K562 (cell line): ENCODE measurements at regions not wholly inside any gene's neighbourhood (a gene's known extent, or its start where the extent isn't known, plus 50 kb on each side); places are given as distances from the start of the nearest gene placed in this dataset.

Experiments used
- ATAC-seq: fragments of 200-7000 bp; cut with Tn5 transposase; 3 replicates; pipeline ENCODE4 v1.9.1; 2020; ENCODE audit warnings: moderate library complexity
- BruUV-seq: library from RNA; stranded (reverse); fragments of 400-500 nt; replicated peaks from 2 replicates; lab custom pipeline; 2021; lab: Mats Ljungman, UMichigan
- CTCF ChIA-PET: fragments of 300-600 bp; formaldehyde crosslinking; extraction: SDS; loops from one replicate; lab custom pipeline; 2021; ENCODE audit warnings: low intra/inter-chr PET ratio; lab: Yijun Ruan, JAX
- POLR2A ChIA-PET: fragments of 300-600, 350-650 bp; sonication (Branson Sonifier 250); formaldehyde crosslinking; extraction: SDS; loops from one replicate; lab custom pipeline; 2021; ENCODE audit warnings: antibody characterized with exemption, inconsistent platforms; lab: Yijun Ruan, JAX
- DNase-seq, 4 experiments: peaks; one replicate each; pipeline versions ENCODE4 v3.0.0 to v3.0.0-alpha.2; 2011 to 2018; ENCODE audit warnings: low spot score in 3 of 4, mixed read lengths in 3 of 4; ENCODE audit errors: extremely low read depth in 1 of 4
- FAIRE-seq: peaks from 2 replicates; lab custom pipeline; 2011; peaks lifted over from hg19 to GRCh38; lab: Jason Lieb, UNC
- H2AFZ ChIP-seq: 2 replicates; pipeline ENCODE4 v1.6.0; 2011; ENCODE audit warnings: low read depth, low read length, control low read depth, inconsistent platforms
- H3K27ac ChIP-seq: fragments of 200-600 bp; 3 replicates; pipeline ENCODE4 v1.8.0; 2011; ENCODE audit warnings: low read depth, mild to moderate bottlenecking, control low read depth, inconsistent platforms, low read length, moderate library complexity, mixed read lengths; ENCODE audit errors: extremely low read depth
- H3K27me3 ChIP-seq, 2 experiments: fragments of 300-600 bp in 1 of 2; 2 replicates in 1 of 2; 3 replicates in 1 of 2; pipeline versions ENCODE4 v1.6.0 to v1.8.0; 2011; ENCODE audit warnings: inconsistent platforms in 2 of 2, low read length in 2 of 2, mild to moderate bottlenecking in 1 of 2, mixed read lengths in 1 of 2, moderate library complexity in 1 of 2; ENCODE audit not compliant: control insufficient read depth in 2 of 2, insufficient read depth in 2 of 2
- H3K36me3 ChIP-seq: fragments of 300-600 bp; 3 replicates; pipeline ENCODE4 v1.8.0; 2011; ENCODE audit warnings: mild to moderate bottlenecking, low read length, inconsistent platforms; ENCODE audit not compliant: control insufficient read depth, insufficient read depth
- H3K4me1 ChIP-seq, 2 experiments: fragments of 200-600 bp in 1 of 2; replicated peaks in 1 of 2; 2 replicates in 1 of 2; 3 replicates in 1 of 2; pipeline versions ENCODE4 v1.5.1 to v1.8.0; 2011; ENCODE audit warnings: inconsistent platforms in 2 of 2, low read length in 2 of 2, mild to moderate bottlenecking in 1 of 2, mixed read lengths in 1 of 2, moderate library complexity in 1 of 2; ENCODE audit not compliant: control insufficient read depth in 2 of 2, insufficient read depth in 2 of 2
- H3K4me2 ChIP-seq: 2 replicates; pipeline ENCODE4 v1.6.1; 2011; ENCODE audit warnings: low read length, control low read depth, inconsistent platforms, mixed read lengths; ENCODE audit not compliant: insufficient read depth
- H3K4me3 ChIP-seq: fragments of 200-600 bp; sonication (generic), shearing (Covaris generic); 2 replicates; pipeline ENCODE4 v1.5.1; 2016; ENCODE audit warnings: control low read depth, inconsistent platforms
- H3K79me2 ChIP-seq: fragments of 200-600 bp; 3 replicates; pipeline ENCODE4 v1.8.0; 2011; ENCODE audit warnings: low read length, inconsistent platforms; ENCODE audit not compliant: control insufficient read depth, insufficient read depth
- H3K9ac ChIP-seq, 2 experiments: 2 replicates each; pipeline versions ENCODE4 v1.6.0 to v1.6.1; 2011; ENCODE audit warnings: low read depth in 2 of 2, low read length in 2 of 2, control low read depth in 1 of 2, inconsistent platforms in 1 of 2, mild to moderate bottlenecking in 1 of 2, mixed read lengths in 1 of 2; ENCODE audit not compliant: insufficient read depth in 1 of 2
- H3K9me1 ChIP-seq: one replicate; pipeline ENCODE4 v1.6.0; 2011; ENCODE audit warnings: inconsistent platforms, mild to moderate bottlenecking, low read length, moderate library complexity; ENCODE audit not compliant: control insufficient read depth, insufficient read depth
- H3K9me3 ChIP-seq: replicated peaks from 2 replicates; pipeline ENCODE4 v1.5.1; 2011; ENCODE audit warnings: low read depth, low read length, inconsistent platforms; ENCODE audit not compliant: control insufficient read depth, insufficient read depth
- H4K20me1 ChIP-seq: replicated peaks from 2 replicates; pipeline ENCODE4 v1.6.1; 2011; ENCODE audit warnings: low read length, inconsistent platforms, mixed read lengths; ENCODE audit not compliant: control insufficient read depth, insufficient read depth
- CEBPG ChIP-seq, 3 experiments: fragments of 200-800 bp in 1 of 3; sonication (Bioruptor generic) in 1 of 3; sonication (generic) in 1 of 3; formaldehyde crosslinking in 1 of 3; IDR thresholded peaks in 2 of 3; conservative IDR thresholded peaks in 1 of 3; 2 replicates each; pipeline versions ENCODE4 v1.6.1 to v1.8.0; 2016 to 2022; ENCODE audit warnings: missing compliant biosample characterization in 2 of 3, missing genetic modification characterization in 2 of 3, mild to moderate bottlenecking in 1 of 3, missing genetic modification reagents in 1 of 3
- CHAMP1 ChIP-seq: fragments of 450-650 bp; IDR thresholded peaks from 2 replicates; pipeline ENCODE4 v1.6.1; 2016; ENCODE audit warnings: mild to moderate bottlenecking
- DACH1 ChIP-seq: fragments of 450-650 bp; IDR thresholded peaks from 2 replicates; pipeline ENCODE4 v1.6.1; 2018; ENCODE audit not compliant: partially characterized antibody
- DDX20 ChIP-seq: fragments of 450-650 bp; IDR thresholded peaks from 2 replicates; pipeline ENCODE4 v1.6.1; 2016; ENCODE audit warnings: missing genetic modification characterization, low read depth, mild to moderate bottlenecking, missing compliant biosample characterization, moderate library complexity
- GTF3C2 ChIP-seq: IDR thresholded peaks from 3 replicates; pipeline ENCODE4 v1.6.1; 2011; ENCODE audit warnings: borderline replicate concordance, mild to moderate bottlenecking, moderate library complexity; ENCODE audit not compliant: insufficient read length; ENCODE audit errors: extremely low read depth
- HDAC6 ChIP-seq: IDR thresholded peaks from 2 replicates; pipeline ENCODE4 v1.6.1; 2012; ENCODE audit warnings: low read depth, mild to moderate bottlenecking, control low read depth, inconsistent platforms, low read length, moderate library complexity
- IRF9 ChIP-seq: fragments of 450-650 bp; IDR thresholded peaks from 2 replicates; pipeline ENCODE4 v1.6.1; 2016; ENCODE audit warnings: missing biosample characterization, missing genetic modification characterization
- NBN ChIP-seq: fragments of 450-650 bp; IDR thresholded peaks from 2 replicates; pipeline ENCODE4 v1.6.1; 2016; ENCODE audit warnings: low read depth, mild to moderate bottlenecking
- NFIC ChIP-seq: fragments of 450-650 bp; IDR thresholded peaks from 2 replicates; pipeline ENCODE4 v1.6.1; 2017; ENCODE audit warnings: mild to moderate bottlenecking, inconsistent platforms
- NR4A1 ChIP-seq, 2 experiments: fragments of 250-450 bp in 1 of 2; fragments of 450-650 bp in 1 of 2; sonication (Bioruptor Pico) in 1 of 2; IDR thresholded peaks; 2 replicates each; pipeline versions ENCODE4 v1.4.0 to v1.6.1; 2016 to 2020; ENCODE audit warnings: mild to moderate bottlenecking in 2 of 2, missing compliant biosample characterization in 1 of 2, missing genetic modification characterization in 1 of 2, moderate library complexity in 1 of 2
- SNRNP70 ChIP-seq: fragments of 200-400 bp; formaldehyde crosslinking; optimal IDR thresholded peaks from 2 replicates; pipeline ENCODE3; 2017; ENCODE audit warnings: low read depth, low read length
- TAF9B ChIP-seq: fragments of 450-650 bp; IDR thresholded peaks from 2 replicates; pipeline ENCODE4 v1.6.1; 2018; ENCODE audit warnings: mild to moderate bottlenecking; ENCODE audit not compliant: partially characterized antibody
- ZBTB12 ChIP-seq: fragments of 250-450 bp; sonication (Bioruptor Pico); IDR thresholded peaks from 2 replicates; pipeline ENCODE4 v1.4.0; 2020
- ZFP1 ChIP-seq: fragments of 450-650 bp; formaldehyde crosslinking; IDR thresholded peaks from 2 replicates; pipeline ENCODE4 v1.4.0; 2020; ENCODE audit warnings: mild to moderate bottlenecking, mixed read lengths
- ZNF766 ChIP-seq: fragments of 200-800 bp; sonication (Bioruptor generic); conservative IDR thresholded peaks from 2 replicates; pipeline ENCODE4 v1.6.1; 2016; ENCODE audit warnings: missing genetic modification characterization, missing compliant biosample characterization
- whole genome bisulfite sequencing: fragments of 100-300 bp; shearing (Covaris generic); methylation state at CpG from one replicate; pipeline ENCODE4 v1.1.6; 2016; ENCODE audit warnings: low coverage, mixed read lengths; ENCODE audit not compliant: insufficient coverage; ENCODE audit errors: missing lambda C conversion rate; 5-methylcytosine and 5-hydroxymethylcytosine counted together
- in situ Hi-C: fragments of 300-500 bp; cut with MboI; formaldehyde crosslinking; loops from 4 replicates; pipeline ENCODE4 v1.15.0; 2018; ENCODE audit warnings: inconsistent platforms, mixed read lengths
- intact Hi-C: fragments of 100-400 bp; cut with micrococcal nuclease; formaldehyde crosslinking; loops from 2 replicates; pipeline ENCODE4 v1.14.2; 2022

- Histone ChIP-seq H3K9me3 (no peaks in the 10 kb centered on the region), H3K79me2 (no peaks in the 10 kb centered on the region), H3K4me2 (no peak overlapping the region), H2AFZ (no peak overlapping the region), H3K4me1 (no peaks in the 10 kb centered on the region), H3K9me1 (no peaks in the 10 kb centered on the region), H3K4me3 (no peak overlapping the region), H3K27ac (no peak overlapping the region), H3K36me3 (no peaks in the 10 kb centered on the region), H3K9ac (no peak overlapping the region), H4K20me1 (no peaks in the 10 kb centered on the region), H3K27me3 (no peaks in the 10 kb centered on the region)
- CTCF ChIA-PET = no interaction called here
- no TSS peak for BruUV-seq
- WGBS = 0% methylated on average over 1 of the region's 1 CpG
- DNase-seq (no peak), FAIRE-seq (no peak), ATAC-seq (no peak)
- intact Hi-C loops = no loop called here
- POLR2A ChIA-PET = interaction anchor here (0.6 kb wide), 1 partner anchor 639 kb away, joined by 3 read pairs; no protein-coding TSS in a partner anchor
- in situ Hi-C loops = no loop called here
- no peak for TF ChIP-seq TAF9B
- TF ChIP-seq HDAC6 = no peak
- no peak for TF ChIP-seq NR4A1 (CRISPR knock-in tag; IDR thresholded peaks at IDR 0.05)
- TF ChIP-seq NR4A1 (tag; IDR thresholded peaks at IDR 0.05) = no peak
- TF ChIP-seq CEBPG (CRISPR knock-in tag; IDR thresholded peaks at IDR 0.05) = no peak
- no peak for TF ChIP-seq CEBPG (tag; conservative IDR thresholded peaks at IDR 0.05 in 1 of 2, IDR thresholded peaks at IDR 0.05 in 1 of 2)
- no peak for TF ChIP-seq ZBTB12 (CRISPR knock-in tag)
- no peak for TF ChIP-seq DACH1
- no peak for TF ChIP-seq SNRNP70
- no peak for TF ChIP-seq ZNF766 (CRISPR knock-in tag)
- no peak for TF ChIP-seq DDX20 (tag)
- TF ChIP-seq CHAMP1 = no peak
- TF ChIP-seq ZFP1 (CRISPR knock-in tag) = no peak
- no peak for TF ChIP-seq IRF9 (tag)
- no peak for TF ChIP-seq GTF3C2
- no peak for TF ChIP-seq NBN
- TF ChIP-seq NFIC = no peak
Observed at GRCh38 chr1:208597571-208597970, 353.4 kb upstream of the PLXNA2 start.
